Panc1 (cell line): ENCODE measurements at regions not wholly inside any gene's neighbourhood (a gene's known extent, or its start where the extent isn't known, plus 50 kb on each side); places are given as distances from the start of the nearest gene placed in this dataset.

Experiments used
- ATAC-seq: fragments of 200-7000 bp; cut with Tn5 transposase; 2 replicates; pipeline ENCODE4 v1.9.1; 2020; ENCODE audit warnings: mild to moderate bottlenecking, moderate library complexity
- BruUV-seq: library from RNA; stranded (reverse); fragments of 400-500 nt; replicated peaks from 2 replicates; lab custom pipeline; 2021; lab: Mats Ljungman, UMichigan
- CTCF ChIA-PET: fragments of 300-600 bp; sonication (Branson Sonifier 250); formaldehyde crosslinking; loops from one replicate; lab custom pipeline; 2022; ENCODE audit warnings: antibody characterized with exemption; lab: Charles Lee
- POLR2A ChIA-PET: fragments of 300-600 bp; sonication (Branson Sonifier 250); formaldehyde crosslinking; loops from one replicate; lab custom pipeline; 2022; ENCODE audit warnings: antibody characterized with exemption; lab: Charles Lee
- DNase-seq: peaks from one replicate; pipeline ENCODE4 v3.0.0-alpha.2; 2010; ENCODE audit warnings: low read depth, low spot score
- H3K27ac ChIP-seq: 2 replicates; pipeline ENCODE4 v1.5.1; 2011; ENCODE audit warnings: mild to moderate bottlenecking, low read length, inconsistent platforms
- H3K27me3 ChIP-seq: fragments of 200-500 bp; sonication (Bioruptor generic); 2 replicates; pipeline ENCODE4 v1.6.0; 2014; ENCODE audit warnings: low read length, inconsistent platforms; ENCODE audit not compliant: control insufficient read depth, insufficient read depth
- H3K36me3 ChIP-seq: fragments of 200-500 bp; sonication (Bioruptor generic); 2 replicates; pipeline ENCODE4 v1.5.1; 2014; ENCODE audit warnings: inconsistent platforms, mild to moderate bottlenecking, low read length, moderate library complexity; ENCODE audit not compliant: control insufficient read depth, insufficient read depth
- H3K4me1 ChIP-seq: 2 replicates; pipeline ENCODE4 v1.5.1; 2011; ENCODE audit warnings: inconsistent platforms, mild to moderate bottlenecking, low read length, moderate library complexity; ENCODE audit not compliant: control insufficient read depth, insufficient read depth
- H3K4me3 ChIP-seq, 2 experiments: 2 replicates each; pipeline ENCODE4 v1.5.1; 2011 to 2012; ENCODE audit warnings: low read depth in 2 of 2, low read length in 2 of 2, mild to moderate bottlenecking in 2 of 2, inconsistent platforms in 1 of 2, moderate library complexity in 1 of 2
- H3K9me3 ChIP-seq: fragments of 200-500 bp; sonication (Bioruptor generic); 2 replicates; pipeline ENCODE4 v1.5.1; 2014; ENCODE audit warnings: low read depth, mild to moderate bottlenecking, inconsistent platforms, low read length, moderate library complexity; ENCODE audit not compliant: control insufficient read depth, insufficient read depth
- POLR2AphosphoS5 ChIP-seq: IDR thresholded peaks from 2 replicates; pipeline ENCODE4 v1.6.1; 2012; ENCODE audit warnings: mild to moderate bottlenecking, low read depth, low read length, moderate library complexity
- SIN3A ChIP-seq: IDR thresholded peaks from 2 replicates; pipeline ENCODE4 v1.6.1; 2012; ENCODE audit warnings: low read depth, mild to moderate bottlenecking, low read length, moderate library complexity, borderline replicate concordance; ENCODE audit not compliant: insufficient read depth
- TCF7L2 ChIP-seq: IDR thresholded peaks from 2 replicates; pipeline ENCODE4 v1.6.1; 2011; ENCODE audit warnings: mild to moderate bottlenecking, low read depth, low read length, inconsistent platforms
- in situ Hi-C: cut with HindIII; loops from 2 replicates; pipeline ENCODE4 v1.10.0; 2016; ENCODE audit warnings: low sequenced_read_pairs, low pct_unique_long_range_greater_than_20kb
- intact Hi-C: fragments of 100-400 bp; cut with micrococcal nuclease; formaldehyde crosslinking; loops from one replicate; pipeline ENCODE4 v1.10.0; 2022; ENCODE audit not compliant: unreplicated experiment
- TF ChIP-seq, protein P1 (sequence below): fragments of 450-650 bp; IDR thresholded peaks from 2 replicates; pipeline ENCODE4 v1.5.1; 2017; ENCODE audit warnings: mild to moderate bottlenecking
- TF ChIP-seq, protein P2 (sequence below), 2 experiments: IDR thresholded peaks; 2 replicates each; pipeline ENCODE4 v1.6.1; 2011 to 2012; ENCODE audit warnings: low read depth in 2 of 2, control low read depth in 1 of 2, low read length in 1 of 2, mild to moderate bottlenecking in 1 of 2, moderate library complexity in 1 of 2; ENCODE audit not compliant: insufficient read depth in 1 of 2

DNA sequence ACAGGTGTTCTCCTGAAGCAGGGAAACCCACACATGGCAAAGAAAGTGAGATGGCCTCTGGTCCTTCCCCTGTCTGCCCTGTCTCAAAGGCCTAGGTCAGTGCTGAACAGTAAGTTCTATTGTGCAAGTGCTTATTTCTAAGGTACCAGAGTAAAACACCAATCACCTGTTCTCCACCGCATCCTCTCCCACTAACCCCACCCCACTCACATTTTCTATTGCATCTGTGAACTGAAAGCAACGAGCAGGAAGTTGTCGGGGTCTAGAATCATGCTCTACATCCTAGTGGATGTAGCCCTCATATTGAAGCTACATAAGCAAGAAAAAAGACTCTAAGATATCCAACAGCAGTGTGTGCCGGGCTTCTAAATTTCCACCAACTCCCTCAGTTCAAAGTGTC is 265.9 kb downstream of the ENC1 start:
- Histone ChIP-seq H3K36me3 (no peaks in the 10 kb centered on the region), H3K4me1 (no peaks in the 10 kb centered on the region), H3K27ac (no peak overlapping the region), H3K4me3 (no peak overlapping the region), H3K9me3 (no peaks in the 10 kb centered on the region), H3K27me3 (no peaks in the 10 kb centered on the region; the same call in 1 of the 2 replicates)
- ATAC-seq (no peak), DNase-seq (no peak)
- in situ Hi-C loops: no loop called here
- CTCF ChIA-PET: no interaction called here
- POLR2A ChIA-PET: no interaction called here
- TF ChIP-seq, protein P1, sequence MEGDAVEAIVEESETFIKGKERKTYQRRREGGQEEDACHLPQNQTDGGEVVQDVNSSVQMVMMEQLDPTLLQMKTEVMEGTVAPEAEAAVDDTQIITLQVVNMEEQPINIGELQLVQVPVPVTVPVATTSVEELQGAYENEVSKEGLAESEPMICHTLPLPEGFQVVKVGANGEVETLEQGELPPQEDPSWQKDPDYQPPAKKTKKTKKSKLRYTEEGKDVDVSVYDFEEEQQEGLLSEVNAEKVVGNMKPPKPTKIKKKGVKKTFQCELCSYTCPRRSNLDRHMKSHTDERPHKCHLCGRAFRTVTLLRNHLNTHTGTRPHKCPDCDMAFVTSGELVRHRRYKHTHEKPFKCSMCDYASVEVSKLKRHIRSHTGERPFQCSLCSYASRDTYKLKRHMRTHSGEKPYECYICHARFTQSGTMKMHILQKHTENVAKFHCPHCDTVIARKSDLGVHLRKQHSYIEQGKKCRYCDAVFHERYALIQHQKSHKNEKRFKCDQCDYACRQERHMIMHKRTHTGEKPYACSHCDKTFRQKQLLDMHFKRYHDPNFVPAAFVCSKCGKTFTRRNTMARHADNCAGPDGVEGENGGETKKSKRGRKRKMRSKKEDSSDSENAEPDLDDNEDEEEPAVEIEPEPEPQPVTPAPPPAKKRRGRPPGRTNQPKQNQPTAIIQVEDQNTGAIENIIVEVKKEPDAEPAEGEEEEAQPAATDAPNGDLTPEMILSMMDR: no peak
- TF ChIP-seq POLR2AphosphoS5: no peak
- TF ChIP-seq, protein P2, sequence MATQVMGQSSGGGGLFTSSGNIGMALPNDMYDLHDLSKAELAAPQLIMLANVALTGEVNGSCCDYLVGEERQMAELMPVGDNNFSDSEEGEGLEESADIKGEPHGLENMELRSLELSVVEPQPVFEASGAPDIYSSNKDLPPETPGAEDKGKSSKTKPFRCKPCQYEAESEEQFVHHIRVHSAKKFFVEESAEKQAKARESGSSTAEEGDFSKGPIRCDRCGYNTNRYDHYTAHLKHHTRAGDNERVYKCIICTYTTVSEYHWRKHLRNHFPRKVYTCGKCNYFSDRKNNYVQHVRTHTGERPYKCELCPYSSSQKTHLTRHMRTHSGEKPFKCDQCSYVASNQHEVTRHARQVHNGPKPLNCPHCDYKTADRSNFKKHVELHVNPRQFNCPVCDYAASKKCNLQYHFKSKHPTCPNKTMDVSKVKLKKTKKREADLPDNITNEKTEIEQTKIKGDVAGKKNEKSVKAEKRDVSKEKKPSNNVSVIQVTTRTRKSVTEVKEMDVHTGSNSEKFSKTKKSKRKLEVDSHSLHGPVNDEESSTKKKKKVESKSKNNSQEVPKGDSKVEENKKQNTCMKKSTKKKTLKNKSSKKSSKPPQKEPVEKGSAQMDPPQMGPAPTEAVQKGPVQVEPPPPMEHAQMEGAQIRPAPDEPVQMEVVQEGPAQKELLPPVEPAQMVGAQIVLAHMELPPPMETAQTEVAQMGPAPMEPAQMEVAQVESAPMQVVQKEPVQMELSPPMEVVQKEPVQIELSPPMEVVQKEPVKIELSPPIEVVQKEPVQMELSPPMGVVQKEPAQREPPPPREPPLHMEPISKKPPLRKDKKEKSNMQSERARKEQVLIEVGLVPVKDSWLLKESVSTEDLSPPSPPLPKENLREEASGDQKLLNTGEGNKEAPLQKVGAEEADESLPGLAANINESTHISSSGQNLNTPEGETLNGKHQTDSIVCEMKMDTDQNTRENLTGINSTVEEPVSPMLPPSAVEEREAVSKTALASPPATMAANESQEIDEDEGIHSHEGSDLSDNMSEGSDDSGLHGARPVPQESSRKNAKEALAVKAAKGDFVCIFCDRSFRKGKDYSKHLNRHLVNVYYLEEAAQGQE (IDR thresholded peaks at IDR 0.05; ENCODE audit: insufficient read depth in 1 of 2, low read depth in 2 of 2, low read length in 1 of 2): no peak
- TF ChIP-seq TCF7L2: no peak
- no peak for TF ChIP-seq SIN3A
- BruUV-seq: no TSS peak
- intact Hi-C loops: no loop called here

DNA sequence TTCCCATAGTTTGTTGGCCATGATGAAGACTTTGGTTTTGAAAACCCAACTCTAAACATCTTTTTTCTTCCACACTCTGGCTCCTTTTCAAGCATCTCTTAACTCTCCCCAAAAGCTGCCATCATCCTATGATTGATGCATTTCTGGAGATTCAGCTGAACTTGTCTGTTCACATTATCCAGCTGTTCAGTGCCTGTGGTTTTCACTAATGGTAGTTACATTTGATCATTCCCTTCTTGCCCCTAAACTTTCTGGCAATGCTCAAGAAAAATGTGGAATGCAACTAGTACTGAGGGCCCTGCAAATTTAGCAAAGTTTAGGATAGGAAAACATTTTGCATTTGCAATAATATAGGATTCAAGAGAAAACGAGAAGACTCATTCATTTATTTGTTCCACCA is 267.5 kb downstream of the ENC1 start:
- TF ChIP-seq TCF7L2 (no peak), SIN3A (no peak), POLR2AphosphoS5 (no peak)
- TF ChIP-seq, protein P2 (IDR thresholded peaks at IDR 0.05; ENCODE audit: insufficient read depth in 1 of 2, low read depth in 2 of 2, low read length in 1 of 2): no peak
- TF ChIP-seq, protein P1: no peak
- no peak overlapping the region for H3K27ac ChIP-seq
- H3K4me1 ChIP-seq: no peaks in the 10 kb centered on the region
- H3K9me3 ChIP-seq: no peaks in the 10 kb centered on the region
- no peak for DNase-seq
- H3K36me3 ChIP-seq: no peaks in the 10 kb centered on the region
- ChIA-PET POLR2A (no interaction called here), CTCF (no interaction called here)
- ATAC-seq: no peak
- no peaks in the 10 kb centered on the region; the same call in 1 of the 2 replicates for H3K27me3 ChIP-seq
- BruUV-seq: no TSS peak
- intact Hi-C loops: no loop called here
- no peak overlapping the region for H3K4me3 ChIP-seq
- in situ Hi-C loops: no loop called here
